Neutrophil (primary cell): ENCODE measurements at regions not wholly inside any gene's neighbourhood (a gene's known extent, or its start where the extent isn't known, plus 50 kb on each side); places are given as distances from the start of the nearest gene placed in this dataset.

Experiments used
- H3K27ac ChIP-seq: fragments of 200-600 bp; sonication (generic); 2 replicates; pipeline ENCODE4 v1.5.1; 2016; ENCODE audit warnings: mild to moderate bottlenecking, moderate library complexity
- H3K27me3 ChIP-seq: fragments of 200-600 bp; sonication (generic); 2 replicates; pipeline ENCODE4 v1.6.0; 2016; ENCODE audit warnings: mild to moderate bottlenecking
- H3K36me3 ChIP-seq: fragments of 200-600 bp; sonication (generic); 2 replicates; pipeline ENCODE4 v1.5.1; 2017
- H3K4me1 ChIP-seq, 2 experiments: fragments of 200-600 bp in 1 of 2; sonication (generic) in 1 of 2; 1 replicate in 1 of 2; 2 replicates in 1 of 2; pipeline versions ENCODE4 v1.5.1 to v1.6.1; 2013 to 2016; ENCODE audit warnings: low read depth in 1 of 2, low read length in 1 of 2, mild to moderate bottlenecking in 1 of 2, moderate library complexity in 1 of 2; ENCODE audit not compliant: control insufficient read depth in 1 of 2, insufficient read depth in 1 of 2
- H3K4me3 ChIP-seq, 2 experiments: fragments of 200-600 bp in 1 of 2; sonication (generic) in 1 of 2; 1 replicate in 1 of 2; 2 replicates in 1 of 2; pipeline ENCODE4 v1.5.1; 2013 to 2016; ENCODE audit warnings: low read depth in 1 of 2, low read length in 1 of 2, mild to moderate bottlenecking in 1 of 2, moderate library complexity in 1 of 2
- H3K9me3 ChIP-seq: fragments of 200-600 bp; sonication (generic); 2 replicates; pipeline ENCODE4 v1.5.1; 2016
- TF ChIP-seq, protein P1 (sequence below): fragments of 200-600 bp; sonication (generic); IDR thresholded peaks from 2 replicates; pipeline ENCODE4 v1.5.1; 2016; ENCODE audit warnings: antibody characterized with exemption

DNA sequence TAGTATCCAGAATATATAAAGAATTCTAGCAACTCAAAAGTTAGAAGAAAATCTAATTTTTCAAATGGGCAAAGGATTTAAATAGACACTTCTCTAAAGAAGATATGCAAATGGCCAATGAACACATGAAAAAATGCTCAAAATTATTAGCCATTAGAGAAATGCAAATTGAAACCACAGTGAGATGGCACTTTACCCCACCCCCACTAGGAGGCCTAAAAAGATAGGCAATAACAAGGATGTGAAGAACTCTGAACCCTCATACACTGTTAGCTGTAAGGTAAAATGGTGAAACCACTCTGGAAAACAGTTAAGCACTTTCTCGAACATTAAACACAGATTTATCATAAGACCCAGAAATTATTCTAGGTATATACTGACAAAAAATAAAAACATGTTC lies 71.4 kb upstream of the IRX6 start:
- Histone ChIP-seq H3K27ac (no peak overlapping the region), H3K36me3 (no peaks in the 10 kb centered on the region), H3K9me3 (no peaks in the 10 kb centered on the region), H3K4me3 (no peak overlapping the region), H3K4me1 (no peaks in the 10 kb centered on the region), H3K27me3 (peaks cover 62% of the 10 kb centered on the region)
- TF ChIP-seq, protein P1, sequence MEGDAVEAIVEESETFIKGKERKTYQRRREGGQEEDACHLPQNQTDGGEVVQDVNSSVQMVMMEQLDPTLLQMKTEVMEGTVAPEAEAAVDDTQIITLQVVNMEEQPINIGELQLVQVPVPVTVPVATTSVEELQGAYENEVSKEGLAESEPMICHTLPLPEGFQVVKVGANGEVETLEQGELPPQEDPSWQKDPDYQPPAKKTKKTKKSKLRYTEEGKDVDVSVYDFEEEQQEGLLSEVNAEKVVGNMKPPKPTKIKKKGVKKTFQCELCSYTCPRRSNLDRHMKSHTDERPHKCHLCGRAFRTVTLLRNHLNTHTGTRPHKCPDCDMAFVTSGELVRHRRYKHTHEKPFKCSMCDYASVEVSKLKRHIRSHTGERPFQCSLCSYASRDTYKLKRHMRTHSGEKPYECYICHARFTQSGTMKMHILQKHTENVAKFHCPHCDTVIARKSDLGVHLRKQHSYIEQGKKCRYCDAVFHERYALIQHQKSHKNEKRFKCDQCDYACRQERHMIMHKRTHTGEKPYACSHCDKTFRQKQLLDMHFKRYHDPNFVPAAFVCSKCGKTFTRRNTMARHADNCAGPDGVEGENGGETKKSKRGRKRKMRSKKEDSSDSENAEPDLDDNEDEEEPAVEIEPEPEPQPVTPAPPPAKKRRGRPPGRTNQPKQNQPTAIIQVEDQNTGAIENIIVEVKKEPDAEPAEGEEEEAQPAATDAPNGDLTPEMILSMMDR: no peak

DNA sequence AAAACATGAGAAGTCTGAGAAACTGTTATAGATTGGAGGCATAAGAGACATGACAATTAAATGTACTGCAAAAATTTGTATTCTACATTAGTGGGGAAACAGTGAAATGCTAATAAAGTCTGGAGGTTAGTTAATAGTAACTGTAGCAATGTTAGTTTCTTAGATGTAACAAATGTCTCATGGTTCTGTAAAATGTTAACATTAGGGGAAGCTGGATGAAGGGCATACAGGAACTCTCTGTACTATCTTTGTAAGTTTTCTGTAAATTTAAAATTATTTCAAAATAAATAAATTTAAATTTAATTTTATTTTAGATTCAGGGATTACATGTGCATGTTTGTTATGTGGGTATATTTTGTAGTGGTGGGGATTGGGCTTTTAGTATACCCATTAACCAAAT lies 70.0 kb upstream of the IRX6 start:
- TF ChIP-seq, protein P1: no peak

DNA sequence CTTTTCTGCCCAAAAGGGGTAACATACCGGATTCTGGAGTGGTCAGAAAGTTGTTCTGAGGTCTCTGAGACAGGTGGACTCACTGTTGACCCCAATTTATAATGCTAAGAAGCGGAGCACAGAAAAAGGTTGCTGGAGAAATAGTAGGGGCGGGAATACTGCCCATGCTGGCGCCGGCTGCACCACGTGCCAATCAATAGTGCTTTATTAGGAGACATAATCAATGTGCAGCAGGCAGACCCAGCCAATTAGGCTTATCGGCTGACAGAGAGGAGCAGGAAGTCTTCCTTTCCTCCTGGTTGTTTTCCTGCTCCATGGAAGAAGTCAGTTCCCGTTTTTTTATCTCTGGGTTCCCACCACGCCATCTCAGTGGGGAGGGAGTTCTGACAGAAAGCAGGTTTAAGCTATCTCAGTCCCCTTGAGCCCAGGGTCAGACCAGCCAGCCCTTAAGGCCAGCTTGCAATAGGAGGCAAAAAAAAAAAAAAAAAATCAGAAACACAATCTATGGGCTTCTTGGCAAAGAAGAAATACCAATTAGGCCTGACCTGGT lies 68.2 kb upstream of the IRX6 start:
- no peaks in the 10 kb centered on the region for H3K36me3 ChIP-seq
- peaks cover 33% of the 10 kb centered on the region for H3K27me3 ChIP-seq
- TF ChIP-seq, protein P1: no peak
- H3K27ac ChIP-seq: no peak overlapping the region
- no peaks in the 10 kb centered on the region for H3K9me3 ChIP-seq
- H3K4me1 ChIP-seq: no peaks in the 10 kb centered on the region
- no peak overlapping the region for H3K4me3 ChIP-seq

More for the DNA sequence above, 70.0 kb upstream of the IRX6 start:
- no peak overlapping the region for H3K27ac ChIP-seq
- no peaks in the 10 kb centered on the region for H3K36me3 ChIP-seq
- H3K9me3 ChIP-seq: no peaks in the 10 kb centered on the region
- H3K4me3 ChIP-seq: no peak overlapping the region
- no peaks in the 10 kb centered on the region for H3K4me1 ChIP-seq
- H3K27me3 ChIP-seq: peaks cover 49% of the 10 kb centered on the region

DNA sequence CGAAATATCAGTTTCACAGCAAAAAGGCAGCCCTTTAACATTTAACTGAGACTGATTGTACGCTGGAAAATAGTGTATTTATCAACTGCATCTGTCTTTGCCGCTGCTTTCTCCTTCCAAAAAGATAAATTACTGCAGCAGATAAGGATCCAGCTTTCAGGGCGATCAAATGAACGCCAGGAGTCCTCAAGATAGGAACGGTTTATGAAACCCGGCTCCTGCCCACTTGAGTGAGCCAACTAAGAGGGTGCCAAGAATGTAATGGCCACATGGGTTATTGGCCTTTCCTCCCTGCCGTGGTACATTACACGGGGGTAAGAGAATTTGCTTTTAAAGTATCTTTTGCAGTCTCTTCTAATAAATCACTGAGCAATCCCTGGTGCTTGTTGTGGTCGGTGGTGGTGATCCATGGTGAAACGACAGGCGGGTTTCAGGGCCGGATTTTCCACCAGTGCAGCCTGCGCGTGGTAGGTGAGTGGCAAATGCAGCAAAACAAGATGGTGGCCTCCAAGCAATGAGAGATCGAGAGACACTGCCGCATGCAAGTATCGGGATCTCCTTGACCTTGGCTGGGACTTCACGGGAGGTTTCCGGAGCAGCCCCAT lies 67.5 kb upstream of the IRX6 start:
- Histone ChIP-seq H3K27ac (no peak overlapping the region), H3K4me3 (no peak overlapping the region), H3K4me1 (no peaks in the 10 kb centered on the region), H3K9me3 (no peaks in the 10 kb centered on the region), H3K36me3 (no peaks in the 10 kb centered on the region), H3K27me3 (peaks cover 26% of the 10 kb centered on the region)
- TF ChIP-seq, protein P1: no peak

DNA sequence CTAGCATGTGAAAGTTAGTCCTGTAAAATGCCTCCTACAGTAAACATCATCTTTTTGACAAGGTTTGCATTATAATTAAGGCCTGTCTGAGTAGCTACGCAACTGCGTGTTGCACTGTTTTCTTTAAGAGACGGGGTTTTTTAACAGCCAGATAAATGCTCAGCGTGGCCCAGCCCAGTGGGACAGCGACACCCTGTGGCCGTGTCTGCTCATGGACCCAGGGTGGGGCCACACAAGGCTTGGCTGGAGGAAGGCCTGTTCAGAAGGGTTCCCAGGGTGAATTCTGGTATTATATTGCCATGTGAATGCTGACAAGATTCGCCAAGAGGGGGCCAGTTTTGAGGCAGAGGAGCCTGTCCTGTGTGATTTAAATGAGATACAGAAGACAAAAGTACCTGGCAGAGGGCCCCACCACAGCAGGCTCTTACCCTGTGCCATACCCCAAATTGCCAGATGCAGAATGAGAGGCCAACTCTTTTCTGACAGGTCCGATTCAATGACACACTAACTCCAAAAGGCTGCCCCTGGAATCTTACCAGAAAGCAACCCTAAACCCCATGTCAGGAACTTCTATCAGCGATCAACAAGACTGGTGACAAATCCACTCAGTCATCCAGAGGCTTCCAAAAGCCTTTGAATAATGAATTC lies 65.9 kb upstream of the IRX6 start:
- H3K4me1 ChIP-seq: no peaks in the 10 kb centered on the region
- H3K27ac ChIP-seq: no peak overlapping the region
- TF ChIP-seq, protein P1: no peak
- H3K4me3 ChIP-seq: no peak overlapping the region
- H3K27me3 ChIP-seq: peaks cover 26% of the 10 kb centered on the region
- H3K9me3 ChIP-seq: no peaks in the 10 kb centered on the region
- no peaks in the 10 kb centered on the region for H3K36me3 ChIP-seq
